Mammary epithelial cell (primary cell): ENCODE measurements at regions not wholly inside any gene's neighbourhood (a gene's known extent, or its start where the extent isn't known, plus 50 kb on each side); places are given as distances from the start of the nearest gene placed in this dataset.

Experiments used
- CTCF ChIP-seq, 2 donors: IDR thresholded peaks in 1 of 2; conservative IDR thresholded peaks in 1 of 2; 2 replicates each; pipeline ENCODE4 v1.5.1; 2011 to 2012; ENCODE audit warnings: inconsistent platforms in 2 of 2, low read length in 2 of 2, mild to moderate bottlenecking in 2 of 2, control low read depth in 1 of 2, low read depth in 1 of 2; ENCODE audit not compliant: insufficient read depth in 1 of 2; ENCODE audit errors: extremely low read depth in 1 of 2
- EZH2 ChIP-seq: IDR thresholded peaks from 2 replicates; pipeline ENCODE4 v1.6.1; 2012; ENCODE audit warnings: low read length, inconsistent platforms, borderline replicate concordance

GRCh38 chr5:74342182-74342581 lies 298.3 kb downstream of the ENC1 start:
- TF ChIP-seq CTCF (conservative IDR thresholded peaks at IDR 0.05 in 1 of 2, IDR thresholded peaks at IDR 0.05 in 1 of 2; ENCODE audit: extremely low read depth in 1 of 2, insufficient read depth in 1 of 2, low read depth in 1 of 2, low read length in 2 of 2), result no peak
- no peak for TF ChIP-seq EZH2
